D721Med (cell line): ENCODE measurements at regions not wholly inside any gene's neighbourhood (a gene's known extent, or its start where the extent isn't known, plus 50 kb on each side); places are given as distances from the start of the nearest gene placed in this dataset.

Experiments used
- DNase-seq: peaks from one replicate; pipeline ENCODE4 v3.0.0; 2011; ENCODE audit warnings: low spot score; ENCODE audit not compliant: insufficient read length
- FAIRE-seq: peaks from 2 replicates; lab custom pipeline; 2011; peaks lifted over from hg19 to GRCh38; lab: Jason Lieb, UNC
- CTCF ChIP-seq: IDR thresholded peaks from 2 replicates; pipeline ENCODE4 v1.5.1; 2012; ENCODE audit warnings: mild to moderate bottlenecking, control low read depth; ENCODE audit not compliant: insufficient read depth; ENCODE audit errors: missing control alignments

GRCh38 chr12:24431872-24432271 is 482.4 kb upstream of the SOX5 start:
- no peak for TF ChIP-seq CTCF
- FAIRE-seq (no peak), DNase-seq (no peak)

GRCh38 chr12:24427776-24428175 is 478.3 kb upstream of the SOX5 start:
- FAIRE-seq = no peak
- DNase-seq = no peak
- no peak for TF ChIP-seq CTCF

DNA sequence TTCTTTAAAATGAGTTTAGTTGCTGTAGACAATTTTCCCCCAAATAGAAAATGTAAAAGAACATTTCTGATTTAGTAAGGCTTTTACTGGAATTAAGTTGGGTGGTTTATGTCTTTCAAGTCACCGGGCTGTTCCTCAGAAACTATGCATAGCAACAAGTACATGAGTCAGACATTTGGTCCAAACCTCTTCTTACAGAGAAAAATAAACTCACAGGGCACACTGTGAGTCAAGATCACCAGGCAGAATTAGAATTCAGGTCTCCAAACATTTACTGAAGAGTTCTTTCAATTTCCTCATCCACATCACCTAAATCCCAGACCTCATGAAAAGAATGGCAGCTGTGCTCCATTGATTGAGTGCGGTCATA is 476.1 kb upstream of the SOX5 start:
- FAIRE-seq (no peak), DNase-seq (no peak)
- no peak for TF ChIP-seq CTCF

DNA sequence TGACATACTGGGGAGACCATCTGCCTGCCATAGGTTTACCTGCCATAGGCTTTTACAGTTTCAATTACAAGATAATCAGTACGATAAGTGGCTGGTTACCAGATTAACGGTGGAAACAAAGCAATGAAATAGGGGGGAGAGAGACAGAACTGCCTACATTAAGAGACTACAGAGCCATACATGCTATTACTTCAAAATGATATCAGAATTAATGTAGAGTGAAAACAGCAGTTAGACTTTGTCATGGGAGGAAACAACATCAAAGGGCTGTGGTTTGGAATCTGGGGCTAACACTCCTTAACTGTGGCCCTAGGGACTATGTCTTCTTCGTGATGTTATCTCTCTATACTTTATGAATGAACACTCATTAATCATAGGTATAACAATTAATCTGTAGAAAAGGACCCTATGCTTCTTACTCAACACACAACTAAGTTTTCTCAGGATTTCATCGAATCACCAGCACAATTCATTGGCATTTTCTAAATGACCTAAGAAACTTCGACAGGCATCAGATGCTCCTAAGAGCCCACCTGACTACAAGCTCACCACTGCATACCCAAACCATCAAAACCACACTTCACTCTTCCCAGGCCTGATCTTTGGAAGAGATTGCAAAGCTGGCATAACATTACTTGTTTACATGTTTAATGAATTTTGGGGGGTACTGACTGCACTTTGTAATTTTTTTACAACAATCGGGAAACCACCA is 475.6 kb upstream of the SOX5 start:
- DNase-seq (no peak), FAIRE-seq (peak; percentile 87)
- TF ChIP-seq CTCF = no peak

DNA sequence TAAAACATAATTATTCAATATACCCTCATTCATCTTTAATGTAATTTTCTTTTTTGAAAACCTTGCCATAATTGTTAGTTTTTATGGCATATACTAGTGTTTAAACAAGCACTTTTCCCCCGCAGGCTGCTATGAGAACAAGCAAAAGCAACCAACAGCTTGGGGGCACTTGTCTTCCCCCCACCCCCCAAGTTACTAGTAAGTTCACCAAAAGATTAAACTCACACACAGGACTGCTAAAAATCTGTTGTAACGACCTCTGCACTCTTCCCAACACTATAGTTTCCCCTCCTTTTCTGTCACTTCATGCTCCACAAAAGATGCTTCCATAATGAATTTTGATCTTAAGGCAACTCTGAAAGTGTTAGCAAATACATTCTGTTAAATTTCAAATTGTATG is 474.9 kb upstream of the SOX5 start:
- FAIRE-seq = no peak
- TF ChIP-seq CTCF = no peak

GRCh38 chr12:24423611-24424010 is 474.1 kb upstream of the SOX5 start:
- TF ChIP-seq CTCF = no peak
- FAIRE-seq (no peak), DNase-seq (no peak)

More for the DNA sequence above, 474.9 kb upstream of the SOX5 start:
- no peak for DNase-seq

GRCh38 chr12:24421759-24422158 is 472.3 kb upstream of the SOX5 start:
- peak; percentile 35 for FAIRE-seq

More at GRCh38 chr12:24421759-24422158, 472.3 kb upstream of the SOX5 start:
- no peak for TF ChIP-seq CTCF
- no peak for DNase-seq
